ENCODE measurements at regions not wholly inside any gene's neighbourhood (a gene's known extent, or its start where the extent isn't known, plus 50 kb on each side); places are given as distances from the start of the nearest gene placed in this dataset.

- H3K4me3 ChIP-seq (ENCODE audit: low read depth, low read length): no peak overlapping the region
- no peak for TF ChIP-seq CTCF (IDR thresholded peaks at IDR 0.05; ENCODE audit: low read depth, low read length)
These were observed 526.3 kb downstream of the SPRY1 start for GRCh38 chr4:123922847-123923246.

GRCh38 chr4:123924536-123924935 lies 527.9 kb downstream of the SPRY1 start:
- no peak for TF ChIP-seq CTCF (IDR thresholded peaks at IDR 0.05; ENCODE audit: low read depth, low read length)
- H3K4me3 ChIP-seq (ENCODE audit: low read depth, low read length): no peak overlapping the region

GRCh38 chr4:123929565-123929964 lies 533.0 kb downstream of the SPRY1 start:
- TF ChIP-seq CTCF (IDR thresholded peaks at IDR 0.05; ENCODE audit: low read depth, low read length): no peak
- H3K4me3 ChIP-seq (ENCODE audit: low read depth, low read length): no peak overlapping the region

GRCh38 chr4:123930996-123931395 lies 534.4 kb downstream of the SPRY1 start:
- H3K4me3 ChIP-seq (ENCODE audit: low read depth, low read length): no peak overlapping the region

GRCh38 chr4:123934096-123934495 lies 537.5 kb downstream of the SPRY1 start:
- TF ChIP-seq CTCF (IDR thresholded peaks at IDR 0.05; ENCODE audit: low read depth, low read length): no peak
- no peak overlapping the region for H3K4me3 ChIP-seq (ENCODE audit: low read depth, low read length)

More at GRCh38 chr4:123930996-123931395, 534.4 kb downstream of the SPRY1 start:
- no peak for TF ChIP-seq CTCF (IDR thresholded peaks at IDR 0.05; ENCODE audit: low read depth, low read length)

GRCh38 chr4:123936621-123937043 lies 540.0 kb downstream of the SPRY1 start:
- TF ChIP-seq CTCF (IDR thresholded peaks at IDR 0.05; ENCODE audit: low read depth, low read length): no peak
- no peak overlapping the region for H3K4me3 ChIP-seq (ENCODE audit: low read depth, low read length)

GRCh38 chr4:123937581-123937980 lies 541.0 kb downstream of the SPRY1 start:
- no peak overlapping the region for H3K4me3 ChIP-seq (ENCODE audit: low read depth, low read length)
- no peak for TF ChIP-seq CTCF (IDR thresholded peaks at IDR 0.05; ENCODE audit: low read depth, low read length)
